GM12874 (cell line): ENCODE measurements at regions not wholly inside any gene's neighbourhood (a gene's known extent, or its start where the extent isn't known, plus 50 kb on each side); places are given as distances from the start of the nearest gene placed in this dataset.

Experiments used
- TF ChIP-seq, protein P1 (sequence below): IDR thresholded peaks from 2 replicates; pipeline ENCODE4 v1.5.1; 2011; ENCODE audit warnings: low read depth, mild to moderate bottlenecking, control low read depth, low read length, moderate library complexity; ENCODE audit not compliant: insufficient read depth

- TF ChIP-seq, protein P1, sequence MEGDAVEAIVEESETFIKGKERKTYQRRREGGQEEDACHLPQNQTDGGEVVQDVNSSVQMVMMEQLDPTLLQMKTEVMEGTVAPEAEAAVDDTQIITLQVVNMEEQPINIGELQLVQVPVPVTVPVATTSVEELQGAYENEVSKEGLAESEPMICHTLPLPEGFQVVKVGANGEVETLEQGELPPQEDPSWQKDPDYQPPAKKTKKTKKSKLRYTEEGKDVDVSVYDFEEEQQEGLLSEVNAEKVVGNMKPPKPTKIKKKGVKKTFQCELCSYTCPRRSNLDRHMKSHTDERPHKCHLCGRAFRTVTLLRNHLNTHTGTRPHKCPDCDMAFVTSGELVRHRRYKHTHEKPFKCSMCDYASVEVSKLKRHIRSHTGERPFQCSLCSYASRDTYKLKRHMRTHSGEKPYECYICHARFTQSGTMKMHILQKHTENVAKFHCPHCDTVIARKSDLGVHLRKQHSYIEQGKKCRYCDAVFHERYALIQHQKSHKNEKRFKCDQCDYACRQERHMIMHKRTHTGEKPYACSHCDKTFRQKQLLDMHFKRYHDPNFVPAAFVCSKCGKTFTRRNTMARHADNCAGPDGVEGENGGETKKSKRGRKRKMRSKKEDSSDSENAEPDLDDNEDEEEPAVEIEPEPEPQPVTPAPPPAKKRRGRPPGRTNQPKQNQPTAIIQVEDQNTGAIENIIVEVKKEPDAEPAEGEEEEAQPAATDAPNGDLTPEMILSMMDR, result no peak
Observed at GRCh38 chr2:181396256-181397123, 60.7 kb upstream of the ITGA4 start.

GRCh38 chr2:181397331-181397730 lies 59.9 kb upstream of the ITGA4 start:
- TF ChIP-seq, protein P1, result no peak

DNA sequence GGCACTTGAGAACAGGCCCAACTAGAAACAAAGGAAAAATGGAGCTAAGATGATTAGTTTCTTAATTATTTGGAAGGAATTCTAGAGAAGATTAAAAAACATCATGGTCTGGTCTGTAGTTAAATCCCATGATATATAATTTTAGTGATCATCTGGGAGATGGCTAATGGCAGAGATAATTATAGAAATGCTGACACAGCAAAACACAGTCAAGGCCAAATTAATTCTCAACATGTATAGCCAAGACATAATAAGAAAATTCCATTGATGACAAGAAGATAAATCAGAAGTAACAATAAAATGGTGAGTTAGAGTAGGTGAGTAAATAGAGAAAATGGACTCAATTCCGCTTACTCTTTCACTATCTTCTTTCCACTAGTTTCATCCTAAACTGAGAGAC lies 59.2 kb upstream of the ITGA4 start:
- TF ChIP-seq, protein P1, result no peak

DNA sequence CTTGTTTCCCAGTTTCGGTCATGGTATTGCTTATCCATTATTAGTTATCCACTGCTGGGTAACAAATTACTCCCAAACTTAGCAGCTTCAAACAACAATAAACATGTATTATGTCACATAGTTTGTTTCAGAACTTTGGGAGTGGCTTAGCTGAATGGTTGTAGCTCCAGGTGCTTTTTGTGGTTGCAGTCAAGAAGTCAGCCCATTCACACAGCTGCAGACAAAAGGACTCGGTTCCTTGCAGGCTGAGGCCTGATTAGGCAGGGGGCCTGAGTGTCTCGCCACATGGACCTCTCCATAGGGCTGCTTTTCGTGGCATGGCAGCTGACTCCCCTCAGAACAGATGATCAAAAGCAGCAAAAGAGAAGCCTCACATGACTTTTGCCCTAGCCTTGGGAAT lies 58.2 kb upstream of the ITGA4 start:
- TF ChIP-seq, protein P1, result no peak

- TF ChIP-seq, protein P1, result no peak
Observed at GRCh38 chr2:181404472-181404871, 52.7 kb upstream of the ITGA4 start.

DNA sequence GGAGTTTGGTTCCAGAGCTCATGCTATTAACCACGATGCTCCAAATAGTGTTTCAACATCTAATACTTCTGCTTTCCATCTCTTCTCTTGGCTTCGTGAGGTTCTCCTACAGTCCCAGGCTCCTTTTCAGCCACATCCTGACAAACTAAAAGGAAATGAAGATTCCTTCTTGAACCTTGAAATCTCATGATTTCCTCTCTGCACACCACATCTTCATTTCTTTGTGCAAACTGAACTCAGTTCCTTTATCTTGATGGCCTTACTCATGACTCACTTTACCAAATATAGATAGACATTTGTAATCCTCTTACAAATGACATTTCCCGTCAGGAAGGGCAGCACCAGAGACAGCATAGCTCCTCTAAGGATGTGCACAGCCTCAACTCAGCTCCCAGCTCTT lies 50.0 kb upstream of the ITGA4 start:
- TF ChIP-seq, protein P1, result no peak
